Peyer's patch (tissue), 4 donors: ENCODE measurements at regions not wholly inside any gene's neighbourhood (a gene's known extent, or its start where the extent isn't known, plus 50 kb on each side); places are given as distances from the start of the nearest gene placed in this dataset.

Source experiments
- POLR2A ChIP-seq, 2 donors: fragments of 450-650 bp; IDR thresholded peaks; one replicate each; pipeline ENCODE4 v1.5.1; 2017; ENCODE audit warnings: antibody characterized with exemption in 2 of 2, mild to moderate bottlenecking in 2 of 2, moderate library complexity in 2 of 2
- TF ChIP-seq, protein P1 (sequence below), 6 experiments: fragments of 450-650 bp in 4 of 6; fragments of 200-600 bp in 2 of 6; sonication (generic) in 1 of 6; IDR thresholded peaks; one replicate each; pipeline ENCODE4 v1.5.1; 2017 to 2019; ENCODE audit warnings: antibody characterized with exemption in 6 of 6, mild to moderate bottlenecking in 3 of 6, moderate library complexity in 1 of 6

DNA sequence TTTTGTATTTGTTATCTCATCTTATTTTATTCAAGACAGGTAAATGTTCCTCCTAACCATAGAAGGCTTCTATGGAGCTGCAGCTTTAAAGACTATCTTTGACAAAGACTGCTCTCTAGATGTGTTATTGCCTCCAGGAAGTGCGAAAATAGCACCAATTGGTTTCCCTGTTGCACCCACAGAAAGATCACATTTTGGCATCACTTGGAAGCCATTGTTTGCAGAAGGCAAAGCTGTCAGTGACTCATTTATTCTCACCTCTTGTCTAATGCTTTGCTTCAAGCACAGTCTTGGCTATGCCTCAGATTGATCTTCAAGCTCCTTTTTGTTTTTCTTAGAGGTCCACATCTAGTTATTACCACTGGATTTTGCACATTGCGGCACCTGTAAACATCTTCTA is 150.3 kb downstream of the PCDH7 start:
- TF ChIP-seq, protein P1, sequence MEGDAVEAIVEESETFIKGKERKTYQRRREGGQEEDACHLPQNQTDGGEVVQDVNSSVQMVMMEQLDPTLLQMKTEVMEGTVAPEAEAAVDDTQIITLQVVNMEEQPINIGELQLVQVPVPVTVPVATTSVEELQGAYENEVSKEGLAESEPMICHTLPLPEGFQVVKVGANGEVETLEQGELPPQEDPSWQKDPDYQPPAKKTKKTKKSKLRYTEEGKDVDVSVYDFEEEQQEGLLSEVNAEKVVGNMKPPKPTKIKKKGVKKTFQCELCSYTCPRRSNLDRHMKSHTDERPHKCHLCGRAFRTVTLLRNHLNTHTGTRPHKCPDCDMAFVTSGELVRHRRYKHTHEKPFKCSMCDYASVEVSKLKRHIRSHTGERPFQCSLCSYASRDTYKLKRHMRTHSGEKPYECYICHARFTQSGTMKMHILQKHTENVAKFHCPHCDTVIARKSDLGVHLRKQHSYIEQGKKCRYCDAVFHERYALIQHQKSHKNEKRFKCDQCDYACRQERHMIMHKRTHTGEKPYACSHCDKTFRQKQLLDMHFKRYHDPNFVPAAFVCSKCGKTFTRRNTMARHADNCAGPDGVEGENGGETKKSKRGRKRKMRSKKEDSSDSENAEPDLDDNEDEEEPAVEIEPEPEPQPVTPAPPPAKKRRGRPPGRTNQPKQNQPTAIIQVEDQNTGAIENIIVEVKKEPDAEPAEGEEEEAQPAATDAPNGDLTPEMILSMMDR (IDR thresholded peaks at IDR 0.05), result no peak
- TF ChIP-seq POLR2A (IDR thresholded peaks at IDR 0.05), result no peak
